ENCODE measurements at regions not wholly inside any gene's neighbourhood (a gene's known extent, or its start where the extent isn't known, plus 50 kb on each side); places are given as distances from the start of the nearest gene placed in this dataset.
"Not testable (repeated sequence)": the region's sequence is repeated elsewhere in the genome, so short reads cannot be mapped to it uniquely, and the experiment has no call there.

GRCh38 chr6:139955366-139956155 is 581.1 kb upstream of the CITED2 start:
- no peak overlapping the region for H3K27ac ChIP-seq
- no peak for DNase-seq
- no peaks in the 10 kb centered on the region for H3K9me3 ChIP-seq (replicated peaks)
- H3K4me1 ChIP-seq = no peaks in the 10 kb centered on the region
- H3K4me3 ChIP-seq = no peak overlapping the region
- H3K27me3 ChIP-seq = no peaks in the 10 kb centered on the region
- H3K36me3 ChIP-seq = no peaks in the 10 kb centered on the region

- Histone ChIP-seq H3K27ac (no peak overlapping the region), H3K4me1 (no peaks in the 10 kb centered on the region)
These were observed 580.1 kb upstream of the CITED2 start for GRCh38 chr6:139954463-139955071.

GRCh38 chr6:139953780-139954179 is 579.3 kb upstream of the CITED2 start:
- not testable (repeated sequence) for DNase-seq; H3K9me3 ChIP-seq (replicated peaks); H3K27ac ChIP-seq; H3K4me1 ChIP-seq; H3K4me3 ChIP-seq; H3K36me3 ChIP-seq; H3K27me3 ChIP-seq

More at GRCh38 chr6:139954463-139955071, 580.1 kb upstream of the CITED2 start:
- Histone ChIP-seq H3K36me3 (no peaks in the 10 kb centered on the region), H3K4me3 (no peak overlapping the region), H3K9me3 (replicated peaks) (no peaks in the 10 kb centered on the region), H3K27me3 (no peaks in the 10 kb centered on the region)
- no peak for DNase-seq

- Histone ChIP-seq H3K4me1 (no peaks in the 10 kb centered on the region), H3K9me3 (replicated peaks) (no peaks in the 10 kb centered on the region), H3K27ac (no peak overlapping the region), H3K27me3 (no peaks in the 10 kb centered on the region), H3K36me3 (no peaks in the 10 kb centered on the region), H3K4me3 (no peak overlapping the region)
- DNase-seq = no peak
These were observed 576.7 kb upstream of the CITED2 start for GRCh38 chr6:139951172-139951571.

- H3K4me3 ChIP-seq = no peak overlapping the region
- no peaks in the 10 kb centered on the region for H3K27me3 ChIP-seq
- H3K36me3 ChIP-seq = no peaks in the 10 kb centered on the region
- no peak for DNase-seq
- H3K9me3 ChIP-seq (replicated peaks) = no peaks in the 10 kb centered on the region
- no peak overlapping the region for H3K27ac ChIP-seq
- H3K4me1 ChIP-seq = peaks cover 20% of the 10 kb centered on the region
These were observed 570.5 kb upstream of the CITED2 start for GRCh38 chr6:139944976-139945375.

- Histone ChIP-seq H3K27me3 (no peaks in the 10 kb centered on the region), H3K36me3 (no peaks in the 10 kb centered on the region), H3K4me3 (no peak overlapping the region), H3K4me1 (peaks cover 20% of the 10 kb centered on the region), H3K9me3 (replicated peaks) (no peaks in the 10 kb centered on the region), H3K27ac (peak overlapping the region; percentile 80)
- peak in 1 of 2 experiments; percentile 31 for DNase-seq
These were observed 569.7 kb upstream of the CITED2 start for GRCh38 chr6:139944131-139944530.

GRCh38 chr6:139943391-139943790 is 568.9 kb upstream of the CITED2 start:
- H3K27me3 ChIP-seq = no peaks in the 10 kb centered on the region
- H3K9me3 ChIP-seq (replicated peaks) = no peaks in the 10 kb centered on the region
- DNase-seq = peak; percentile 64 to 90
- H3K4me3 ChIP-seq = no peak overlapping the region
- H3K4me1 ChIP-seq = peaks cover 20% of the 10 kb centered on the region
- no peaks in the 10 kb centered on the region for H3K36me3 ChIP-seq
- peak overlapping the region; percentile 80 for H3K27ac ChIP-seq

- Histone ChIP-seq H3K36me3 (no peaks in the 10 kb centered on the region), H3K4me3 (no peak overlapping the region), H3K27ac (peak overlapping the region; percentile 80), H3K9me3 (replicated peaks) (no peaks in the 10 kb centered on the region), H3K4me1 (peaks cover 20% of the 10 kb centered on the region), H3K27me3 (no peaks in the 10 kb centered on the region)
- peak in 1 of 2 experiments; percentile 12 for DNase-seq
These were observed 567.9 kb upstream of the CITED2 start for GRCh38 chr6:139942331-139942730.

- Histone ChIP-seq H3K4me1 (peaks cover 20% of the 10 kb centered on the region), H3K27ac (peak overlapping the region; percentile 80; the same call in 1 of the 2 replicates), H3K9me3 (replicated peaks) (no peaks in the 10 kb centered on the region), H3K27me3 (no peaks in the 10 kb centered on the region), H3K4me3 (no peak overlapping the region), H3K36me3 (no peaks in the 10 kb centered on the region)
- DNase-seq = no peak
These were observed 567.4 kb upstream of the CITED2 start for GRCh38 chr6:139941826-139942225.

- H3K36me3 ChIP-seq = no peaks in the 10 kb centered on the region
- H3K27me3 ChIP-seq = no peaks in the 10 kb centered on the region
- H3K27ac ChIP-seq = no peak overlapping the region
- peaks cover 20% of the 10 kb centered on the region for H3K4me1 ChIP-seq
- no peak for DNase-seq
- H3K4me3 ChIP-seq = no peak overlapping the region
- no peaks in the 10 kb centered on the region for H3K9me3 ChIP-seq (replicated peaks)
These were observed 566.6 kb upstream of the CITED2 start for GRCh38 chr6:139940741-139941729.

GRCh38 chr6:139939189-139939979 is 564.9 kb upstream of the CITED2 start:
- Histone ChIP-seq H3K4me1 (peaks cover 20% of the 10 kb centered on the region), H3K27me3 (no peaks in the 10 kb centered on the region), H3K36me3 (no peaks in the 10 kb centered on the region), H3K9me3 (replicated peaks) (no peaks in the 10 kb centered on the region), H3K4me3 (no peak overlapping the region), H3K27ac (no peak overlapping the region)
- DNase-seq = peak in 1 of 2 experiments; percentile 22

- H3K4me3 ChIP-seq = no peak overlapping the region
- H3K27me3 ChIP-seq = no peaks in the 10 kb centered on the region
- no peaks in the 10 kb centered on the region for H3K36me3 ChIP-seq
- no peaks in the 10 kb centered on the region for H3K9me3 ChIP-seq (replicated peaks)
- H3K4me1 ChIP-seq = no peaks in the 10 kb centered on the region
- DNase-seq = no peak
- H3K27ac ChIP-seq = no peak overlapping the region
These were observed 558.2 kb upstream of the CITED2 start for GRCh38 chr6:139932671-139933070.

- H3K4me3 ChIP-seq = no peak overlapping the region
- DNase-seq = no peak
- H3K4me1 ChIP-seq = peaks cover 3% of the 10 kb centered on the region
- no peaks in the 10 kb centered on the region for H3K36me3 ChIP-seq
- H3K27me3 ChIP-seq = no peaks in the 10 kb centered on the region
- no peaks in the 10 kb centered on the region for H3K9me3 ChIP-seq (replicated peaks)
- no peak overlapping the region for H3K27ac ChIP-seq
These were observed 557.3 kb upstream of the CITED2 start for GRCh38 chr6:139931747-139932146.

GRCh38 chr6:139927742-139928305 is 553.4 kb upstream of the CITED2 start:
- no peak for DNase-seq

More at GRCh38 chr6:139927742-139928305, 553.4 kb upstream of the CITED2 start:
- H3K9me3 ChIP-seq (replicated peaks) = no peaks in the 10 kb centered on the region
- no peaks in the 10 kb centered on the region for H3K36me3 ChIP-seq
- peaks cover 19% of the 10 kb centered on the region for H3K4me1 ChIP-seq
- no peak overlapping the region for H3K27ac ChIP-seq
- H3K4me3 ChIP-seq = no peak overlapping the region
- no peaks in the 10 kb centered on the region for H3K27me3 ChIP-seq

Measured in SJCRH30 (cell line).